Naive thymus-derived CD4-positive, alpha-beta T cell (primary cell): ENCODE measurements at regions not wholly inside any gene's neighbourhood (a gene's known extent, or its start where the extent isn't known, plus 50 kb on each side); places are given as distances from the start of the nearest gene placed in this dataset.
"Not testable (repeated sequence)": the region's sequence is repeated elsewhere in the genome, so short reads cannot be mapped to it uniquely, and the experiment has no call there.

Source experiments
- ATAC-seq: fragments of 150-1000 bp; cut with Tn5 transposase; 2 replicates; pipeline ENCODE4 v1.10.0; 2021; ENCODE audit warnings: mild to moderate bottlenecking, moderate library complexity
- CTCF ChIA-PET: fragments of 350-600 bp; sonication (Branson Sonifier 250); formaldehyde crosslinking; loops from one replicate; lab custom pipeline; 2021; ENCODE audit warnings: antibody characterized with exemption; lab: Charles Lee
- POLR2A ChIA-PET: fragments of 350-600 bp; sonication (Branson Sonifier 250); formaldehyde crosslinking; loops from one replicate; lab custom pipeline; 2021; ENCODE audit warnings: antibody characterized with exemption, inconsistent platforms; lab: Charles Lee
- DNase-seq, 9 donors: peaks; one replicate each; pipeline versions ENCODE4 v3.0.0 to v3.0.0-alpha.2; 2020 to 2022; ENCODE audit warnings: mixed read lengths in 1 of 9
- H3K27ac ChIP-seq: one replicate; pipeline ENCODE4 v1.7.0; 2013; ENCODE audit warnings: mild to moderate bottlenecking, low read depth, low read length, moderate library complexity
- H3K27me3 ChIP-seq, 2 donors: one replicate each; pipeline ENCODE4 v1.7.0; 2013; ENCODE audit warnings: low read length in 2 of 2, mild to moderate bottlenecking in 2 of 2, moderate library complexity in 2 of 2; ENCODE audit not compliant: control insufficient read depth in 2 of 2, insufficient read depth in 2 of 2
- H3K36me3 ChIP-seq, 3 experiments: 1 replicate in 2 of 3; 2 replicates in 1 of 3; pipeline ENCODE4 v1.7.0; 2013; ENCODE audit warnings: low read length in 3 of 3, mild to moderate bottlenecking in 3 of 3, moderate library complexity in 1 of 3; ENCODE audit not compliant: insufficient read depth in 3 of 3, control insufficient read depth in 2 of 3
- H3K4me1 ChIP-seq, 2 donors: one replicate each; pipeline ENCODE4 v1.7.0; 2013; ENCODE audit warnings: low read length in 2 of 2, mild to moderate bottlenecking in 2 of 2, moderate library complexity in 1 of 2; ENCODE audit not compliant: control insufficient read depth in 2 of 2, insufficient read depth in 2 of 2
- H3K4me3 ChIP-seq: 2 replicates; pipeline ENCODE4 v1.7.0; 2013; ENCODE audit warnings: mild to moderate bottlenecking, low read length
- H3K9me3 ChIP-seq, 3 experiments: 1 replicate in 2 of 3; 2 replicates in 1 of 3; pipeline ENCODE4 v1.7.0; 2013; ENCODE audit warnings: low read length in 3 of 3; ENCODE audit not compliant: control insufficient read depth in 2 of 3
- H3K27ac Mint-ChIP-seq, 9 donors: one replicate each; pipeline ENCODE4 v1.8.0; 2020 to 2022; ENCODE audit warnings: mixed read lengths in 9 of 9, mild to moderate bottlenecking in 8 of 9, moderate library complexity in 5 of 9, inconsistent platforms in 2 of 9
- H3K27me3 Mint-ChIP-seq, 5 donors: one replicate each; pipeline ENCODE4 v1.8.0; 2021 to 2022; ENCODE audit warnings: mixed read lengths in 5 of 5, mild to moderate bottlenecking in 1 of 5
- H3K36me3 Mint-ChIP-seq, 5 donors: one replicate each; pipeline ENCODE4 v1.8.0; 2020 to 2022; ENCODE audit warnings: mixed read lengths in 5 of 5, mild to moderate bottlenecking in 3 of 5, inconsistent platforms in 1 of 5
- H3K4me1 Mint-ChIP-seq, 7 donors: one replicate each; pipeline ENCODE4 v1.8.0; 2020 to 2022; ENCODE audit warnings: mixed read lengths in 7 of 7, mild to moderate bottlenecking in 3 of 7, inconsistent platforms in 1 of 7
- H3K4me3 Mint-ChIP-seq, 10 donors: one replicate each; pipeline ENCODE4 v1.8.0; 2020 to 2022; ENCODE audit warnings: mild to moderate bottlenecking in 10 of 10, mixed read lengths in 10 of 10, moderate library complexity in 6 of 10, inconsistent platforms in 2 of 10
- H3K9me3 Mint-ChIP-seq, 11 donors: one replicate each; pipeline ENCODE4 v1.8.0; 2020 to 2022; ENCODE audit warnings: mixed read lengths in 11 of 11, mild to moderate bottlenecking in 4 of 11, inconsistent platforms in 1 of 11, moderate library complexity in 1 of 11
- intact Hi-C, 2 donors: fragments of 100-400 bp; cut with micrococcal nuclease; formaldehyde crosslinking; loops; one replicate each; pipeline ENCODE4 v1.15.1; 2023

DNA sequence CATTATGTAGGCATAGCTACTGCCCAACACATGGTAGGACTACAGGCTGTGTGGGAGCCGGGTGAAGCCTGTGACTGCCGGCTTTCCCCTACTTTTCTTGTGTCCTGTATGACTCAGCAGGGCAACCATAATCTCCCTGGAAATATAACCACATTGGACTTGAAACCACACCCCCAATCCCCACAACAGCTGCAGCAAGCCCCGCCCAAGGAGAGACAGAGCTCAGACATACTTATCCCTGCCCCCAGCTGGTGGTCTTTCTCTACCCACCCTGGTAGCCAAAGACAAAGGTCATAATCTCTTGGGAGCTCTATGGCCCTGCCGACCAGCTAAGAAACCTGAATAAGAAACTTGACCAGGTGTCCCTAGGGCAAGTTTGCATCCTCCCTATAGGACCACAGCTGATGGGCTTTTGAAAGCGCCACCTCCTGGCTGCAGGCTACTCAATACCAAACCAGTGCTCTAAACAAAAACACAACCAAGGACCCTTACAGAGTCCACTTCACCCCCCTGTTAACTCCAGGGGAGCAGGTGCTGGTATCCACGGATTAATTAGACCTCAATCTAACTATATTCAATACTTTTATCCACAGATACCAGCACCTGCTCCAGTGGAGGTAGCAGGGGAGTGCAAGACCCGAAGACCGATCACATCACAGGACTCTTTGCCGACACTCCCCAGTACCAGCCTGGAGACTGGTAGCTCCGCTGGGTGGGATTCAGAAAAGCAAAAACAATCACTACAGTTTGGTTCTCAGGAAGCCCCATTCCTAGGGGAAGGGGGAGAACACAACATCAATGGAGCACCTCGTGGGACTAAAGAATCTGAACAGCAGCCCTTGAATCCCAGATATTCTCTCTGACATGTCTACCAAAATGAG, 91.2 kb downstream of the IRX5 start:
- Mint-ChIP-seq H3K4me3 (no peak overlapping the region), H3K27ac (no peak overlapping the region), H3K9me3 (peaks cover 0 to 13% (median 3%) of the 10 kb centered on the region in 11 donors), H3K27me3 (peaks cover 0 to 50% (median 32%) of the 10 kb centered on the region in 5 donors), H3K36me3 (no peaks in the 10 kb centered on the region), H3K4me1 (peaks cover 0 to 2% (median 0%) of the 10 kb centered on the region in 7 donors)
- POLR2A ChIA-PET: no interaction called here
- Histone ChIP-seq H3K27ac (no peak overlapping the region), H3K27me3 (no peaks in the 10 kb centered on the region), H3K4me1 (no peaks in the 10 kb centered on the region), H3K4me3 (no peak overlapping the region), H3K9me3 (no peaks in the 10 kb centered on the region), H3K36me3 (no peaks in the 10 kb centered on the region)
- ATAC-seq (no peak), DNase-seq (no peak)
- intact Hi-C loops: no loop called here
- CTCF ChIA-PET: no interaction called here

- H3K9me3 Mint-ChIP-seq: peaks cover 0 to 24% (median 10%) of the 10 kb centered on the region in 11 donors
- H3K4me3 Mint-ChIP-seq, CTCF ChIA-PET, H3K4me3 ChIP-seq, H3K27me3 ChIP-seq, H3K36me3 ChIP-seq, H3K27ac ChIP-seq, intact Hi-C loops, DNase-seq, H3K9me3 ChIP-seq, H3K27ac Mint-ChIP-seq, H3K4me1 ChIP-seq, POLR2A ChIA-PET, H3K36me3 Mint-ChIP-seq, H3K4me1 Mint-ChIP-seq, ATAC-seq: not testable (repeated sequence)
- H3K27me3 Mint-ChIP-seq: peaks cover 0 to 31% (median 20%) of the 10 kb centered on the region in 5 donors
Measured at GRCh38 chr16:55027260-55027659, 96.6 kb downstream of the IRX5 start.

GRCh38 chr16:55029509-55029908, 98.8 kb downstream of the IRX5 start:
- Histone ChIP-seq H3K4me1 (no peaks in the 10 kb centered on the region), H3K9me3 (no peaks in the 10 kb centered on the region), H3K36me3 (no peaks in the 10 kb centered on the region), H3K4me3 (no peak overlapping the region), H3K27me3 (no peaks in the 10 kb centered on the region), H3K27ac (no peak overlapping the region)
- ChIA-PET POLR2A (no interaction called here), CTCF (no interaction called here)
- no peak for DNase-seq
- Mint-ChIP-seq H3K27ac (no peak overlapping the region), H3K27me3 (peaks cover 0 to 25% (median 13%) of the 10 kb centered on the region in 5 donors), H3K9me3 (peaks cover 0 to 24% (median 10%) of the 10 kb centered on the region in 11 donors), H3K4me3 (no peak overlapping the region), H3K36me3 (peaks cover 0 to 4% (median 0%) of the 10 kb centered on the region in 5 donors), H3K4me1 (no peaks in the 10 kb centered on the region)
- no peak for ATAC-seq
- intact Hi-C loops: no loop called here

DNA sequence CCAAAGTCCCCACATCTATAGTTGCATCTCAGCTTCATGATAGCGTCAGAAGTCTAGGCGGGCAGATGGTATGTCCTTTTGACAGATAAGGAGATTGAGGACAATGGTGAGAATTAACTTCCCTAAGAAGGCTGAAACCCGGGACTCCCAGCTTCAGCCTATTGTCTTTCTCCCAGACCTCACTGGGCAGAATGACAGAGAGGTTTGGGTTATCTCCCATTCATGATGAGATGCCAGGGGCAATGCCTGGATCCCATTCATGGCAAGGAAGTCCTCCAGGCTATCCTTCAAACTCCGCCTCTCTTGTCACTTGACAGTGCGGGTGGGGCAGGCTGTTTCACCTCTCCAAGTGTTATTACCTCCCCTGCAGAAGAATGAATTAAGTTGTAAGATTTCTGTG, 100.3 kb downstream of the IRX5 start:
- POLR2A ChIA-PET: no interaction called here
- Mint-ChIP-seq H3K9me3 (peaks cover 0 to 24% (median 10%) of the 10 kb centered on the region in 11 donors), H3K36me3 (peaks cover 0 to 4% (median 0%) of the 10 kb centered on the region in 5 donors), H3K27ac (no peak overlapping the region), H3K4me3 (no peak overlapping the region), H3K27me3 (peaks cover 0 to 21% (median 9%) of the 10 kb centered on the region in 5 donors), H3K4me1 (no peaks in the 10 kb centered on the region)
- Histone ChIP-seq H3K4me1 (no peaks in the 10 kb centered on the region), H3K9me3 (no peaks in the 10 kb centered on the region), H3K27ac (no peak overlapping the region), H3K4me3 (no peak overlapping the region), H3K36me3 (no peaks in the 10 kb centered on the region), H3K27me3 (no peaks in the 10 kb centered on the region)
- DNase-seq (no peak), ATAC-seq (no peak)
- CTCF ChIA-PET: no interaction called here
- intact Hi-C loops: no loop called here

DNA sequence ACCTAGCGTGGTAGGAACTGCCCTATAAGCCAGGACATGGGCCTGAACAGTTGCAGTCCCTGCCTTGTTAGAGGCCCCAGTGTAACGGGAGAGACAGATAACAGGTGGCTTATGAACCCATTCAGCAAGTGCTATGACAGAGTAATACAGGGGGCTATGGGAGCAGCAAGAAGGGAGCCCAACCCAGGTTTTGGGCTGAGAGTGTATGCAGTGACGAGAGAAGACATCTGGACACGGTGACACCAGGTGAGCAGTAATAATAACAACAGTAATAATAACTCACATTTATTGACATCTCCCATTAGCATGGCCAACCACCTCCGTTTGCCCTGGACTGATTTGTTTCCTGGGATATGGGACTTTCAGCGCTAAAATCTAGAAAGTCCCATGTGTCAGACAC, 100.8 kb downstream of the IRX5 start:
- no peaks in the 10 kb centered on the region for H3K27me3 ChIP-seq

DNA sequence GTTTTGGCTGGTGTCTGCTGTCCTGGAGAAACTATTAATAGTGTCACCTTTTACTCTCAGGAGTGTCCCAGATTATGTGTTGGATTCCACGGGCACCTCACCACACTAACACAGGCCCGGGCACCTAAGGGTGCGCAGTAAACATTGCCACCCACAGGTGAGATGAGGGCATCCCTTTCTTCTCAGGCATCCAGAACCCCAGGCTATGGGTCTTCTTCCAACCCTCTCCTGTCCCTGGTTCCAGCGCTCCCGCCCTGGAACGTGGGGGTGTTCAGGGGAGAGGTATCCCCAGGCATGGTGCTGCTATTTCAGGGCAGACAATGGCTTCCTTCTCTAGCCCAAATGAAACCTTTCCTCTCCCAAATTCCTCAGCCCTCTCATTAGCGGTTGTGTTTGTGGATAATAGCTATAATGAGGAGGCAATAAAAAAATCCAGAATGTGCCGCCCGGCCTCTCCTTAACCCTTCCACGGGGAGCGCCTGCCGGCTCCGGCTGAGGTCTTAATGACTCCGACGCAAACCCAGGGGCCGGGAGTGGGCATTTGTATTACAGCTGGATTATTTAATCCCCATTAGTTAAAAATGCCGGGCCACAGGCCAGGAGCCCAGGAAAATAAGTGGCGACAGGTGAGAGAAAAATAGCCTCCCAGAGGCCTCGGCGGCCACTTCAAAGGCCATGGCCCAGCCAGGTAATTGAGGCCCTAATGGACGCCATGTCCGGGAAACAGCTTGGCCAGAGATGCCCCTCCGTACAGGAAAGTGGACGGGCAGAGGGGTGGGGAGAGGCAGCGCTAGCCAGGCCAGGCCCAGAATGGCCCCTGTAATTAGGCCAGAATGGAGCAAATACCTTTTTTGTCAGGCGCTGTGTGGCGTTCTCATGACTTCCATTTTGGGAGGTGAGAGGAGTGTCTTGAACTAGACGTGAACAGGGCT, 102.8 kb downstream of the IRX5 start:
- no peaks in the 10 kb centered on the region for H3K9me3 ChIP-seq
- H3K27me3 ChIP-seq: no peaks in the 10 kb centered on the region
- no peaks in the 10 kb centered on the region for H3K4me1 ChIP-seq
- H3K36me3 Mint-ChIP-seq: peaks cover 0 to 4% (median 0%) of the 10 kb centered on the region in 5 donors
- intact Hi-C loops: no loop called here
- no peak for ATAC-seq
- H3K4me3 Mint-ChIP-seq: no peak overlapping the region
- DNase-seq: no peak
- POLR2A ChIA-PET: no interaction called here
- no peaks in the 10 kb centered on the region for H3K4me1 Mint-ChIP-seq
- H3K36me3 ChIP-seq: no peaks in the 10 kb centered on the region
- H3K27ac ChIP-seq: no peak overlapping the region
- H3K9me3 Mint-ChIP-seq: peaks cover 0 to 14% (median 7%) of the 10 kb centered on the region in 11 donors
- no peak overlapping the region for H3K4me3 ChIP-seq
- H3K27ac Mint-ChIP-seq: no peak overlapping the region
- H3K27me3 Mint-ChIP-seq: peaks cover 0 to 24% (median 9%) of the 10 kb centered on the region in 5 donors
- CTCF ChIA-PET: no interaction called here

More for the DNA sequence above, 100.8 kb downstream of the IRX5 start:
- intact Hi-C loops: no loop called here
- Histone ChIP-seq H3K9me3 (no peaks in the 10 kb centered on the region), H3K27ac (no peak overlapping the region), H3K36me3 (no peaks in the 10 kb centered on the region), H3K4me1 (no peaks in the 10 kb centered on the region), H3K4me3 (no peak overlapping the region)
- Mint-ChIP-seq H3K4me3 (no peak overlapping the region), H3K27ac (no peak overlapping the region), H3K36me3 (peaks cover 0 to 4% (median 0%) of the 10 kb centered on the region in 5 donors), H3K27me3 (peaks cover 0 to 21% (median 9%) of the 10 kb centered on the region in 5 donors), H3K4me1 (no peaks in the 10 kb centered on the region), H3K9me3 (peaks cover 0 to 24% (median 7%) of the 10 kb centered on the region in 11 donors)
- POLR2A ChIA-PET: no interaction called here
- DNase-seq (no peak), ATAC-seq (no peak)
- CTCF ChIA-PET: no interaction called here
